ENCODE measurements at regions not wholly inside any gene's neighbourhood (a gene's known extent, or its start where the extent isn't known, plus 50 kb on each side); places are given as distances from the start of the nearest gene placed in this dataset.

GRCh38 chr12:131346555-131347344, 364.1 kb upstream of the SFSWAP start:
- TF ChIP-seq POLR2A (IDR thresholded peaks at IDR 0.05) (no peak), CTCF (IDR thresholded peaks at IDR 0.05 in 4 of 5, conservative IDR thresholded peaks at IDR 0.05 in 1 of 5) (no peak)

All from gastrocnemius medialis (tissue), 4 donors.